ENCODE measurements at regions not wholly inside any gene's neighbourhood (a gene's known extent, or its start where the extent isn't known, plus 50 kb on each side); places are given as distances from the start of the nearest gene placed in this dataset.

GRCh38 chr1:190792873-190793272 is 315.2 kb upstream of the BRINP3 start (continued):
- TF ChIP-seq PREB (CRISPR knock-in tag; IDR thresholded peaks at IDR 0.05; ENCODE audit: borderline replicate concordance) = no peak

- H3K4me3 Mint-ChIP-seq = no peak overlapping the region
- DNase-seq (ENCODE audit: low spot score) (no peak), ATAC-seq (no peak)
- TF ChIP-seq ZNF396 (CRISPR knock-in tag; IDR thresholded peaks at IDR 0.05; ENCODE audit: borderline replicate concordance) = no peak
- no peak for TF ChIP-seq ARID4B (CRISPR knock-in tag; IDR thresholded peaks at IDR 0.05; ENCODE audit: borderline replicate concordance)
- no peak for TF ChIP-seq NR3C1 (CRISPR knock-in tag; conservative IDR thresholded peaks at IDR 0.05; ENCODE audit: low read depth)
- TF ChIP-seq ZNF219 (CRISPR knock-in tag; IDR thresholded peaks at IDR 0.05; ENCODE audit: borderline replicate concordance) = no peak
- no peak for TF ChIP-seq RORB (CRISPR knock-in tag; IDR thresholded peaks at IDR 0.05)
- TF ChIP-seq GABPB1 (CRISPR knock-in tag; IDR thresholded peaks at IDR 0.05) = no peak
- no peak for TF ChIP-seq JAZF1 (CRISPR knock-in tag; IDR thresholded peaks at IDR 0.05)
- TF ChIP-seq FOXK1 (CRISPR knock-in tag; IDR thresholded peaks at IDR 0.05) = no peak
- CTCF ChIA-PET = no interaction called here
- H3K27me3 Mint-ChIP-seq (ENCODE audit: low read depth) = no peaks in the 10 kb centered on the region
- POLR2A ChIA-PET = no interaction called here
- H3K27ac Mint-ChIP-seq = no peak overlapping the region
- no peaks in the 10 kb centered on the region for H3K4me1 Mint-ChIP-seq
- H3K36me3 Mint-ChIP-seq = no peaks in the 10 kb centered on the region
- no peaks in the 10 kb centered on the region for H3K9me3 Mint-ChIP-seq
These were observed 330.0 kb upstream of the BRINP3 start for GRCh38 chr1:190807629-190808028.

- Mint-ChIP-seq H3K27me3 (ENCODE audit: low read depth) (no peaks in the 10 kb centered on the region), H3K4me1 (no peaks in the 10 kb centered on the region), H3K36me3 (no peaks in the 10 kb centered on the region), H3K9me3 (no peaks in the 10 kb centered on the region), H3K27ac (no peak overlapping the region), H3K4me3 (no peak overlapping the region)
- CTCF ChIA-PET = no interaction called here
- POLR2A ChIA-PET = no interaction called here
- no peak for ATAC-seq
- DNase-seq (ENCODE audit: low spot score) = no peak
- TF ChIP-seq ZNF532 (CRISPR knock-in tag; IDR thresholded peaks at IDR 0.05; ENCODE audit: borderline replicate concordance) (no peak), ARID4B (CRISPR knock-in tag; IDR thresholded peaks at IDR 0.05; ENCODE audit: borderline replicate concordance) (no peak), E2F5 (CRISPR knock-in tag; IDR thresholded peaks at IDR 0.05) (no peak), ZNF423 (CRISPR knock-in tag; IDR thresholded peaks at IDR 0.05) (no peak), NR2C2 (CRISPR knock-in tag; IDR thresholded peaks at IDR 0.05) (no peak), HMGXB4 (CRISPR knock-in tag; IDR thresholded peaks at IDR 0.05) (no peak)
These were observed 330.4 kb upstream of the BRINP3 start for GRCh38 chr1:190808035-190808434.
